Breast epithelium (tissue), 4 donors: ENCODE measurements at regions not wholly inside any gene's neighbourhood (a gene's known extent, or its start where the extent isn't known, plus 50 kb on each side); places are given as distances from the start of the nearest gene placed in this dataset.

Experiments used
- DNase-seq, 2 donors: peaks; one replicate each; pipeline ENCODE4 v3.0.0-alpha.2; 2019; ENCODE audit warnings: low spot score in 2 of 2
- H3K27ac ChIP-seq, 2 donors: fragments of 200-600 bp; sonication (generic) in 1 of 2; one replicate each; pipeline ENCODE4 v1.5.1; 2016 to 2019; ENCODE audit warnings: mild to moderate bottlenecking in 1 of 2
- H3K27me3 ChIP-seq, 2 donors: fragments of 200-600 bp; sonication (generic) in 1 of 2; one replicate each; pipeline versions ENCODE4 v1.5.1 to v1.6.0; 2017 to 2019; ENCODE audit warnings: control low read depth in 1 of 2, mild to moderate bottlenecking in 1 of 2
- H3K36me3 ChIP-seq: fragments of 200-600 bp; one replicate; pipeline ENCODE4 v1.5.1; 2019
- H3K4me1 ChIP-seq, 2 donors: fragments of 200-600 bp; sonication (generic); one replicate each; pipeline ENCODE4 v1.5.1; 2016 to 2019; ENCODE audit warnings: control low read depth in 1 of 2
- H3K4me3 ChIP-seq, 3 donors: fragments of 200-600 bp; sonication (generic); 1 replicate in 2 of 3; 2 replicates in 1 of 3; pipeline ENCODE4 v1.5.1; 2016 to 2019; ENCODE audit warnings: mild to moderate bottlenecking in 3 of 3, moderate library complexity in 2 of 3
- H3K9me3 ChIP-seq, 2 donors: fragments of 200-600 bp; sonication (generic) in 1 of 2; one replicate each; pipeline ENCODE4 v1.5.1; 2016 to 2019; ENCODE audit warnings: control low read depth in 1 of 2
- CTCF ChIP-seq, 3 donors: fragments of 450-650 bp; IDR thresholded peaks; one replicate each; pipeline ENCODE4 v1.5.1; 2016 to 2017; ENCODE audit warnings: antibody characterized with exemption in 3 of 3, mild to moderate bottlenecking in 3 of 3, moderate library complexity in 3 of 3
- POLR2A ChIP-seq: fragments of 450-650 bp; IDR thresholded peaks from one replicate; pipeline ENCODE4 v1.6.1; 2016; ENCODE audit warnings: antibody characterized with exemption, mild to moderate bottlenecking, moderate library complexity
- POLR2AphosphoS5 ChIP-seq, 3 donors: sonication (generic); formaldehyde crosslinking; IDR thresholded peaks; one replicate each; pipeline ENCODE4 v1.6.1; 2017; ENCODE audit warnings: antibody characterized with exemption in 3 of 3
- intact Hi-C: fragments of 100-400 bp; cut with DNase I; formaldehyde crosslinking; loops from one replicate; pipeline ENCODE4 v1.15.1; 2023; ENCODE audit warnings: low total_unique reads

GRCh38 chr4:100299046-100299840 lies 109.0 kb upstream of the DDIT4L start:
- TF ChIP-seq CTCF (IDR thresholded peaks at IDR 0.05) (no peak), POLR2AphosphoS5 (IDR thresholded peaks at IDR 0.05) (no peak), POLR2A (no peak)
- Histone ChIP-seq H3K4me1 (no peaks in the 10 kb centered on the region), H3K36me3 (no peaks in the 10 kb centered on the region), H3K4me3 (no peak overlapping the region), H3K27ac (peak overlapping the region; percentile 27 to 46), H3K27me3 (no peaks in the 10 kb centered on the region), H3K9me3 (no peaks in the 10 kb centered on the region)
- no peak for DNase-seq
- intact Hi-C loops, result no loop called here

- no peak overlapping the region for H3K4me3 ChIP-seq
- H3K4me1 ChIP-seq, result no peaks in the 10 kb centered on the region
- DNase-seq, result no peak
- H3K36me3 ChIP-seq, result no peaks in the 10 kb centered on the region
- intact Hi-C loops, result no loop called here
- H3K27ac ChIP-seq, result no peak overlapping the region
- no peaks in the 10 kb centered on the region for H3K27me3 ChIP-seq
- H3K9me3 ChIP-seq, result no peaks in the 10 kb centered on the region
- no peak for TF ChIP-seq CTCF (IDR thresholded peaks at IDR 0.05)
- TF ChIP-seq POLR2A, result no peak
- no peak for TF ChIP-seq POLR2AphosphoS5 (IDR thresholded peaks at IDR 0.05)
These were observed 105.5 kb upstream of the DDIT4L start for GRCh38 chr4:100295792-100296191.

- no peaks in the 10 kb centered on the region for H3K9me3 ChIP-seq
- no peak for TF ChIP-seq CTCF (IDR thresholded peaks at IDR 0.05)
- DNase-seq, result no peak
- H3K4me3 ChIP-seq, result no peak overlapping the region
- H3K27ac ChIP-seq, result no peak overlapping the region
- no peaks in the 10 kb centered on the region for H3K4me1 ChIP-seq
- no peaks in the 10 kb centered on the region for H3K27me3 ChIP-seq
- no peaks in the 10 kb centered on the region for H3K36me3 ChIP-seq
- intact Hi-C loops, result no loop called here
These were observed 104.1 kb upstream of the DDIT4L start for GRCh38 chr4:100294356-100294755.

- Histone ChIP-seq H3K27ac (no peak overlapping the region), H3K4me1 (no peaks in the 10 kb centered on the region), H3K4me3 (no peak overlapping the region), H3K9me3 (no peaks in the 10 kb centered on the region), H3K36me3 (no peaks in the 10 kb centered on the region), H3K27me3 (no peaks in the 10 kb centered on the region)
- TF ChIP-seq POLR2A (no peak), POLR2AphosphoS5 (IDR thresholded peaks at IDR 0.05) (no peak), CTCF (IDR thresholded peaks at IDR 0.05) (no peak)
- no peak for DNase-seq
- intact Hi-C loops, result no loop called here
These were observed 100.3 kb upstream of the DDIT4L start for GRCh38 chr4:100290585-100290984.

- DNase-seq, result no peak
- Histone ChIP-seq H3K4me1 (no peaks in the 10 kb centered on the region), H3K27me3 (no peaks in the 10 kb centered on the region), H3K4me3 (no peak overlapping the region), H3K36me3 (no peaks in the 10 kb centered on the region), H3K27ac (peak overlapping the region in 1 of 2 donors; percentile 14), H3K9me3 (no peaks in the 10 kb centered on the region)
- TF ChIP-seq CTCF (IDR thresholded peaks at IDR 0.05), result no peak
- no peak for TF ChIP-seq POLR2A
- no peak for TF ChIP-seq POLR2AphosphoS5 (IDR thresholded peaks at IDR 0.05)
- intact Hi-C loops, result no loop called here
These were observed 99.7 kb upstream of the DDIT4L start for GRCh38 chr4:100289946-100290345.
